Nephron (organoid): ENCODE measurements at regions not wholly inside any gene's neighbourhood (a gene's known extent, or its start where the extent isn't known, plus 50 kb on each side); places are given as distances from the start of the nearest gene placed in this dataset.
A peak's percentile ranks its signal among the peaks of the same experiment; 100 is the strongest.

ENCODE experiments used
- H3K27ac Mint-ChIP-seq, 3 experiments: 2 replicates each; pipeline ENCODE4 v1.8.0; 2020; ENCODE audit warnings: mixed read lengths in 3 of 3, mild to moderate bottlenecking in 2 of 3, moderate library complexity in 1 of 3
- H3K27me3 Mint-ChIP-seq: 2 replicates; pipeline ENCODE4 v1.8.0; 2021; ENCODE audit warnings: low read depth, mild to moderate bottlenecking, moderate library complexity, mixed read lengths
- H3K36me3 Mint-ChIP-seq: 2 replicates; pipeline ENCODE4 v1.8.0; 2020; ENCODE audit warnings: low read depth, mixed read lengths
- H3K4me1 Mint-ChIP-seq: 2 replicates; pipeline ENCODE4 v1.8.0; 2020; ENCODE audit warnings: mixed read lengths
- H3K4me3 Mint-ChIP-seq, 3 experiments: 2 replicates each; pipeline ENCODE4 v1.8.0; 2020; ENCODE audit warnings: mild to moderate bottlenecking in 3 of 3, mixed read lengths in 3 of 3, moderate library complexity in 2 of 3
- H3K9me3 Mint-ChIP-seq: 2 replicates; pipeline ENCODE4 v1.8.0; 2020; ENCODE audit warnings: mixed read lengths
- CTCF ChIP-seq, 3 experiments: fragments of 200-600 bp; sonication (generic); IDR thresholded peaks; one replicate each; pipeline ENCODE4 v1.5.0; 2021; ENCODE audit warnings: antibody characterized with exemption in 3 of 3; ENCODE audit not compliant: unreplicated experiment in 3 of 3

- no peaks in the 10 kb centered on the region for H3K27me3 Mint-ChIP-seq
- H3K27ac Mint-ChIP-seq, result no peak overlapping the region
- H3K9me3 Mint-ChIP-seq, result peaks cover 13% of the 10 kb centered on the region
These were observed 68.2 kb upstream of the SNRPN start for GRCh38 chr15:24886538-24886937.

GRCh38 chr15:24898715-24899272, 56.0 kb upstream of the SNRPN start:
- Mint-ChIP-seq H3K4me1 (peaks cover 41% of the 10 kb centered on the region), H3K27me3 (no peaks in the 10 kb centered on the region), H3K4me3 (no peak overlapping the region), H3K9me3 (peaks cover 21% of the 10 kb centered on the region), H3K36me3 (no peaks in the 10 kb centered on the region), H3K27ac (peak overlapping the region; percentile 75 to 94 (median 80))
- no peak for TF ChIP-seq CTCF (IDR thresholded peaks at IDR 0.05; ENCODE audit: unreplicated experiment in 3 of 3)

More at GRCh38 chr15:24886538-24886937, 68.2 kb upstream of the SNRPN start:
- Mint-ChIP-seq H3K4me3 (no peak overlapping the region), H3K36me3 (peaks cover 4% of the 10 kb centered on the region), H3K4me1 (no peaks in the 10 kb centered on the region)
- no peak for TF ChIP-seq CTCF (IDR thresholded peaks at IDR 0.05; ENCODE audit: unreplicated experiment in 3 of 3)

- peak overlapping the region; percentile 75 to 94 (median 80) for H3K27ac Mint-ChIP-seq
These were observed 55.4 kb upstream of the SNRPN start for GRCh38 chr15:24899367-24899766.

GRCh38 chr15:24899795-24900194, 55.0 kb upstream of the SNRPN start:
- peaks cover 37% of the 10 kb centered on the region for H3K4me1 Mint-ChIP-seq
- H3K27ac Mint-ChIP-seq, result peak overlapping the region; percentile 75 to 94 (median 80)

More at GRCh38 chr15:24899367-24899766, 55.4 kb upstream of the SNRPN start:
- H3K4me1 Mint-ChIP-seq, result peaks cover 41% of the 10 kb centered on the region
- no peak for TF ChIP-seq CTCF (IDR thresholded peaks at IDR 0.05; ENCODE audit: unreplicated experiment in 3 of 3)
- no peaks in the 10 kb centered on the region for H3K27me3 Mint-ChIP-seq
- no peak overlapping the region for H3K4me3 Mint-ChIP-seq
- H3K36me3 Mint-ChIP-seq, result no peaks in the 10 kb centered on the region
- H3K9me3 Mint-ChIP-seq, result peaks cover 21% of the 10 kb centered on the region

GRCh38 chr15:24901409-24901808, 53.4 kb upstream of the SNRPN start:
- Mint-ChIP-seq H3K4me1 (peaks cover 33% of the 10 kb centered on the region), H3K36me3 (no peaks in the 10 kb centered on the region), H3K27ac (peak overlapping the region in 1 of 3 experiments; percentile 14), H3K9me3 (peaks cover 16% of the 10 kb centered on the region), H3K4me3 (no peak overlapping the region), H3K27me3 (no peaks in the 10 kb centered on the region)
- TF ChIP-seq CTCF (IDR thresholded peaks at IDR 0.05; ENCODE audit: unreplicated experiment in 3 of 3), result no peak

More at GRCh38 chr15:24899795-24900194, 55.0 kb upstream of the SNRPN start:
- TF ChIP-seq CTCF (IDR thresholded peaks at IDR 0.05; ENCODE audit: unreplicated experiment in 3 of 3), result no peak
- Mint-ChIP-seq H3K36me3 (no peaks in the 10 kb centered on the region), H3K9me3 (peaks cover 21% of the 10 kb centered on the region), H3K27me3 (no peaks in the 10 kb centered on the region), H3K4me3 (no peak overlapping the region)
